ENCODE measurements at regions not wholly inside any gene's neighbourhood (a gene's known extent, or its start where the extent isn't known, plus 50 kb on each side); places are given as distances from the start of the nearest gene placed in this dataset.
"Not testable (repeated sequence)": the region's sequence is repeated elsewhere in the genome, so short reads cannot be mapped to it uniquely, and the experiment has no call there.

GRCh38 chr3:153820035-153820434 is 301.2 kb upstream of the ARHGEF26 start:
- H3K9me3 ChIP-seq, result no peaks in the 10 kb centered on the region
- H3K36me3 ChIP-seq, result no peaks in the 10 kb centered on the region
- no peak for TF ChIP-seq CTCF (IDR thresholded peaks at IDR 0.05)
- no peak overlapping the region for H3K27ac ChIP-seq
- ATAC-seq, result peak; percentile 69
- intact Hi-C loops (cut with DNase I), result no loop called here
- no peak for DNase-seq
- no peaks in the 10 kb centered on the region for H3K27me3 ChIP-seq
- no peak overlapping the region for H3K4me3 ChIP-seq
- no peaks in the 10 kb centered on the region for H3K4me1 ChIP-seq

GRCh38 chr3:153828346-153828745 is 292.8 kb upstream of the ARHGEF26 start:
- H3K27me3 ChIP-seq; H3K4me3 ChIP-seq; H3K27ac ChIP-seq; intact Hi-C loops (cut with DNase I); DNase-seq; H3K4me1 ChIP-seq; ATAC-seq; H3K9me3 ChIP-seq; H3K36me3 ChIP-seq: not testable (repeated sequence)

GRCh38 chr3:153829606-153830170 is 291.5 kb upstream of the ARHGEF26 start:
- intact Hi-C loops (cut with DNase I), result no loop called here
- Histone ChIP-seq H3K36me3 (no peaks in the 10 kb centered on the region), H3K4me3 (no peak overlapping the region), H3K27me3 (no peaks in the 10 kb centered on the region), H3K4me1 (no peaks in the 10 kb centered on the region), H3K9me3 (no peaks in the 10 kb centered on the region), H3K27ac (no peak overlapping the region)
- DNase-seq (no peak), ATAC-seq (no peak)
- no peak for TF ChIP-seq CTCF (IDR thresholded peaks at IDR 0.05)

GRCh38 chr3:153830552-153830951 is 290.6 kb upstream of the ARHGEF26 start:
- no peak overlapping the region for H3K4me3 ChIP-seq
- DNase-seq, result no peak
- ATAC-seq, result no peak
- H3K4me1 ChIP-seq, result no peaks in the 10 kb centered on the region
- no peak for TF ChIP-seq CTCF (IDR thresholded peaks at IDR 0.05)
- intact Hi-C loops (cut with DNase I), result no loop called here
- no peak overlapping the region for H3K27ac ChIP-seq
- no peaks in the 10 kb centered on the region for H3K27me3 ChIP-seq
- no peaks in the 10 kb centered on the region for H3K9me3 ChIP-seq
- H3K36me3 ChIP-seq, result no peaks in the 10 kb centered on the region

- no peak for ATAC-seq
- H3K27me3 ChIP-seq, result no peaks in the 10 kb centered on the region
- H3K4me1 ChIP-seq, result no peaks in the 10 kb centered on the region
- no peak overlapping the region for H3K4me3 ChIP-seq
- intact Hi-C loops (cut with DNase I), result no loop called here
- no peak overlapping the region for H3K27ac ChIP-seq
- no peaks in the 10 kb centered on the region for H3K9me3 ChIP-seq
- no peak for TF ChIP-seq CTCF (IDR thresholded peaks at IDR 0.05)
- no peak for DNase-seq
- no peaks in the 10 kb centered on the region for H3K36me3 ChIP-seq
Measured at GRCh38 chr3:153835540-153835939, 285.6 kb upstream of the ARHGEF26 start.

GRCh38 chr3:153840487-153840886 is 280.7 kb upstream of the ARHGEF26 start:
- Histone ChIP-seq H3K36me3 (no peaks in the 10 kb centered on the region), H3K9me3 (no peaks in the 10 kb centered on the region), H3K27ac (no peak overlapping the region), H3K27me3 (no peaks in the 10 kb centered on the region), H3K4me1 (no peaks in the 10 kb centered on the region), H3K4me3 (no peak overlapping the region)
- ATAC-seq, result no peak
- no peak for TF ChIP-seq CTCF (IDR thresholded peaks at IDR 0.05)
- no peak for DNase-seq
- intact Hi-C loops (cut with DNase I), result no loop called here
